Muscle layer of colon (tissue), 2 donors: ENCODE measurements at regions not wholly inside any gene's neighbourhood (a gene's known extent, or its start where the extent isn't known, plus 50 kb on each side); places are given as distances from the start of the nearest gene placed in this dataset.

ENCODE experiments used
- H3K27ac ChIP-seq: one replicate; pipeline ENCODE4 v1.7.0; 2013; ENCODE audit warnings: low read depth, mild to moderate bottlenecking, low read length, moderate library complexity
- H3K27me3 ChIP-seq, 2 donors: one replicate each; pipeline ENCODE4 v1.7.0; 2013; ENCODE audit warnings: low read length in 2 of 2, mild to moderate bottlenecking in 2 of 2; ENCODE audit not compliant: insufficient read depth in 2 of 2, control insufficient read depth in 1 of 2
- H3K36me3 ChIP-seq: one replicate; pipeline ENCODE4 v1.7.0; 2013; ENCODE audit warnings: mild to moderate bottlenecking, low read length; ENCODE audit not compliant: insufficient read depth
- H3K4me1 ChIP-seq: one replicate; pipeline ENCODE4 v1.7.0; 2013; ENCODE audit warnings: mild to moderate bottlenecking, low read length; ENCODE audit not compliant: insufficient read depth
- H3K4me3 ChIP-seq, 2 donors: one replicate each; pipeline ENCODE4 v1.7.0; 2013; ENCODE audit warnings: low read length in 2 of 2, low read depth in 1 of 2, mild to moderate bottlenecking in 1 of 2, moderate library complexity in 1 of 2
- H3K9ac ChIP-seq: one replicate; pipeline ENCODE4 v1.7.0; 2013; ENCODE audit warnings: low read length
- H3K9me3 ChIP-seq: one replicate; pipeline ENCODE4 v1.7.0; 2013; ENCODE audit warnings: mild to moderate bottlenecking, low read length
- donor health status: abdominal sarcoma.
- donor health status: Adenocarcinoma of cecum.

DNA sequence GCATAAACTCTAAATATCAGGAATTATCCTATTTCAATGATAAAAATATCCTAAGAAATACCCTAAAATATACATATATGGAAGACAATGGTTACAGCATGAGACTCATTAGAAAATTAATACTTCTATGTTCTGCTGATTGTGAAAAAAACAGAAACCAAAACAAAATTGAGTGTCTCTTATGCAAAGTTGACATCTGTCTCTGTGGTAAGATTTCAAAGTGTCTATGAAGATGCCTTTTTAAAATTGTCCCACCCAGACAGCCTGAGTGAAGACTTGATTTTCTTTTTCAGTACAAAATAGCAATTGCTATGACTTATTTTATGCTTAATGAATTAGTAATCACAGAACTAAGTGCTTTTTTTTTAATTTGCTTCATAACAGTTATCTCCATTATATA is 1368.4 kb upstream of the LRRTM1 start:
- no peaks in the 10 kb centered on the region for H3K4me1 ChIP-seq
- H3K9ac ChIP-seq, result no peak overlapping the region
- no peaks in the 10 kb centered on the region for H3K27me3 ChIP-seq
- H3K27ac ChIP-seq, result no peak overlapping the region
- no peaks in the 10 kb centered on the region for H3K36me3 ChIP-seq
- no peaks in the 10 kb centered on the region for H3K9me3 ChIP-seq
- H3K4me3 ChIP-seq, result no peak overlapping the region

DNA sequence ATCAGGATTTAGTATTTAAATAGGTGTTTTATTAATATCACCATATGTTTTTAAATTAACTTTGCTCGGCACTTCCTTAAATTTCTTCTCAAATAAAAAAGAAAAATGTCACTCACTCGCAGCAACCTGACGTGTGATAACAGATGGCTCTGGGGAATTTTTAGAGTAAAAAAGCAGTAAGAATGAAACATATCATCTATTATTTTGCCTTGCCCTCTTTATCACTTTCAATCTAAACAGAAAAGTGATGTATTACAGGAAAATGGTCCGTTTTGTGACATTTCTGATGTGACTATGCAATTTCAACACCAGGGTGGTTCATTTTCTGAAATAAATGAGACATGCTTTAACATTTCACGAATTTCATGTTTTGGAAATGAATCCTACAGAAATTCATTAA is 1368.0 kb upstream of the LRRTM1 start:
- H3K36me3 ChIP-seq, result no peaks in the 10 kb centered on the region
- no peaks in the 10 kb centered on the region for H3K4me1 ChIP-seq
- H3K27me3 ChIP-seq, result no peaks in the 10 kb centered on the region
- no peak overlapping the region for H3K9ac ChIP-seq
- no peak overlapping the region for H3K27ac ChIP-seq
- no peaks in the 10 kb centered on the region for H3K9me3 ChIP-seq
- no peak overlapping the region for H3K4me3 ChIP-seq

DNA sequence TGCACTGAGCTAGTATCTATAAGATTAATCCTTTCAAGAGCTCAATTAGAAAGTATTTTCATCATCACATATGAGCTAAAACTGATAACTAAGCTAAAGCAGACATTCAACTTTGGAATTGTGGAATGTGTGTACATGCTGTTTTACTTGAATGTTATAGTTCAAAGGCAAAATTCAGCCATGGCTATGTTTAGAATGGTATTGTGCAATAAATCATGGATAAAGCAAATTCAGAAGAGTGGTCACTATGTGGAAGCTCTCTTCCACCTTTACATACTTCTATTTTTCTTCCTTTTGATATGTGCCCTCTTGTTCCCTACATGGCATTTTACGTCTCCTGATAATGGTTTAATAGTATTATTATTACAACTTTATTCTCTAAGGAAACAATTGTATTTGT is 1366.3 kb upstream of the LRRTM1 start:
- Histone ChIP-seq H3K27me3 (no peaks in the 10 kb centered on the region), H3K9me3 (no peaks in the 10 kb centered on the region), H3K9ac (no peak overlapping the region), H3K36me3 (no peaks in the 10 kb centered on the region), H3K4me1 (no peaks in the 10 kb centered on the region), H3K27ac (no peak overlapping the region), H3K4me3 (no peak overlapping the region)

DNA sequence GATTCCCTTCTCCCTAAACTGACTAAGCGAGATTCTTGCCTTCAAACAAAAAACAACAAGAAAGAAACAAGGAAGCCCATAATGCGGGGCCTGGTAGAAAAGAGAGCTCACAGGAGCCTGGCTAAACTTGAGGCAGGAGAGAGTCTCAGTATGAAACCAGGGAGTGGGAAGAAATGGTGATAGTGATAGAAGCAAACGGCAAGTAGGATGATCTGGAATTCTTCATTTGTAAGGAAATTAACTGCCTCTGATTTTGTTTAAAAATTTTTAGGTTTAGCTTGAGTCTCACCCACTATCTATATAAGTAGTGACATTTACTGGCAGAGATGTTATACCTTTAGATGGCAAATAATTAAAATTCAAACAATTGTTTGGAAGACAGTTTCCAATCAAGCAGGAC is 1356.5 kb upstream of the LRRTM1 start:
- no peak overlapping the region for H3K27ac ChIP-seq

DNA sequence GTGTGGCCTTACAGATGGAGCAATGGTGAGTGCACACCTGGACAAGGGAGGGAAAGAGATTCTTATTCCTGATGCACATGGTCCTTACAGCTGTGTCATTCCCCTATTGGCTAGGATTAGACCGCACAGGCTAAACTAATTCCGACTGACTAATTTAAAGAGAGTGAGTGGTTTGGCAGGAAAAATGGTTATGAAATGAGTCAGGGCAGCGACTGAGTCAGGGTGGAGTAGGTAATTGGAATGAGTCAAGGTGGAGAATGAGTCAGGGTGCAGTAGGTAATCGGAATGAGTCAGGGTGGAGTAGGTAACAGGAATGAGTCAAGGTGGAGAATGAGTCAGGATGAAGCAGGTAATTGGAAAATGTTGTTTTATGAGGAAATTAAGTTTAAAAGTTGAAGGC is 1353.7 kb upstream of the LRRTM1 start:
- Histone ChIP-seq H3K9me3 (no peaks in the 10 kb centered on the region), H3K27ac (no peak overlapping the region), H3K4me1 (no peaks in the 10 kb centered on the region), H3K9ac (no peak overlapping the region), H3K27me3 (no peaks in the 10 kb centered on the region), H3K36me3 (no peaks in the 10 kb centered on the region), H3K4me3 (no peak overlapping the region)

More for the DNA sequence above, 1356.5 kb upstream of the LRRTM1 start:
- Histone ChIP-seq H3K36me3 (no peaks in the 10 kb centered on the region), H3K9me3 (no peaks in the 10 kb centered on the region), H3K4me1 (no peaks in the 10 kb centered on the region), H3K27me3 (no peaks in the 10 kb centered on the region), H3K9ac (no peak overlapping the region), H3K4me3 (no peak overlapping the region)

DNA sequence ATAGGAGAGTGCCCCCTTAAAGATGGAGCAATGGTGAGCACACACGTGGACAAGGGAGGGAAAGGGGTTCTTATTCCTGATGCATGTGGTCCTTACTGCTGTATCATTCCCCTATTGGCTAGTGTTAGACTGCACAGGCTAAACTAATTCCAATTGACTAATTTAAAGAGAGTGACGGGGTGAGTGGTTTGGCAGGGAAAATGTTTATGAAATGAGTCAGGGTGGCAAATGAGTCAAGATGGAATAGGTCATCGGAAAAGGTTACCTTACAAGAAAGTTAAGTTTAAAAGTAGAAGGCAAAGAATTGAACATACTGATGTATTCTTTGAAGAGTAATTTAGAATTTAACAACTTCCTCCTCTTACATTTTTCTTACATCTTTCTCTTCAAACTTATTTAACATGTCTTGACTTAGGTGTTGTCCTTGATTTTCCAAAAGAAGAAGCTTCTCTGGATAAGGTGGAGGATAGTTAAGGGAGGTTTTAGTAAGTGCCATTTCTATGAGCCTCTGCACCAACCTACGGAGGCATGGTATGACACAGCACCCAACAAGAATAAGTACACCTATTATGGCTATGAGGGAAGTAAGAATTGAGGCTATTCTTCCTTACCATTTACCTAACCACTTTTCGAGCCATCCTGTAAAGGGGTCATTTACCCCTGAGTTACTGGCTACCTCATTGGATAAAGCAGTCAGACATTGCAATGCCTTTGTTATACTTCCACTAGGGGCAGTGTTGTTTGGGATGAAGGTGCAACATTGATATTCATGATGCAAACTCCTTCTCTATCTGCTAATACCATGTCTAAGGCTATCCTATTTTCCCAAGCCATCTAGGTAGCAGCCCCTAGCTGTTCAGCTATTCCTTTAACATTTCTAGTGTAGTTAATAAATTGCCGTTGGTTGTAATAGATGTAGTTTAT is 1345.8 kb upstream of the LRRTM1 start:
- no peaks in the 10 kb centered on the region for H3K36me3 ChIP-seq
- no peaks in the 10 kb centered on the region for H3K4me1 ChIP-seq
- H3K27me3 ChIP-seq, result no peaks in the 10 kb centered on the region
- no peak overlapping the region for H3K9ac ChIP-seq
- H3K9me3 ChIP-seq, result no peaks in the 10 kb centered on the region
- H3K4me3 ChIP-seq, result no peak overlapping the region
- no peak overlapping the region for H3K27ac ChIP-seq

DNA sequence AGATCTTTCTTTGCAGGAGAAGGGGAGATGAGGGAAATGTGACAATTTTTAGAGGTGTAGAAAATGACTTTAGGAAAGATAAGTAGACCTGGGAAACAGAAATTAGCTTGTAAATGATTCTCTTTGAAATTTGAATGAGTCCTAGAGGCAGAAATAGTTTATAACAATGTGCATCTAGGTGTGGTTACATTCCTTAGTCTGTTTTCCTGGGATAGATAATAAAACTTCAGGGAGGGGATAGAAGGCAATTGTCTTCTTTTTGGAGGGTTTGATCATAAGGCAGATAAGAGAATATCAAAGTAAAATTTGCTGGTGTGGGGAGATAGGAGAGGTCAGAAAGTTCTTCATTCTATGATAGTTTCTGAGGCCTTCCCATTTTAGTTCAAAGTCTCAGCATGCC is 1344.3 kb upstream of the LRRTM1 start:
- no peaks in the 10 kb centered on the region for H3K27me3 ChIP-seq
- H3K36me3 ChIP-seq, result no peaks in the 10 kb centered on the region
- H3K9me3 ChIP-seq, result no peaks in the 10 kb centered on the region
- H3K4me1 ChIP-seq, result no peaks in the 10 kb centered on the region
- no peak overlapping the region for H3K27ac ChIP-seq
- H3K4me3 ChIP-seq, result no peak overlapping the region
- H3K9ac ChIP-seq, result no peak overlapping the region

DNA sequence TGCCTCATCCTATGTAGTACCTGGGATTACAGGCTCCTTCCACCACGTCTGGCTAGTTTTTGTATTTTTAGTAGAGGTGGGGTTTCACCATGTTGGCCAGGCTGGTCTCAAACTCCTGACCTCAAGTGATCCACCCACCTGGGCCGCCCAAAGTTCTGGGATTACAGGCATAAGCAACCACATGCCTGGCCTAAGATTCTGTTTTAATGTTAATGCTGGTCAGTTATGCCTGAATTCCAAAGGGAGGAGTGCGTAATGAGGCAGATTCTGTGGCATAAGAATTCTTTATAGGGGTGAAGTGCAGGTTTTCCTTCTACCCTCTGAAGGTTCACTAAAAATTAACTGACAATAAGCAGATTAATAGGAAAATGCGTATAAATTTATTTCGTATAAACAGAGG is 1343.8 kb upstream of the LRRTM1 start:
- H3K4me1 ChIP-seq, result no peaks in the 10 kb centered on the region
- H3K9ac ChIP-seq, result no peak overlapping the region
- no peaks in the 10 kb centered on the region for H3K9me3 ChIP-seq
- no peak overlapping the region for H3K27ac ChIP-seq
- no peaks in the 10 kb centered on the region for H3K36me3 ChIP-seq
- H3K4me3 ChIP-seq, result no peak overlapping the region
- H3K27me3 ChIP-seq, result no peaks in the 10 kb centered on the region

DNA sequence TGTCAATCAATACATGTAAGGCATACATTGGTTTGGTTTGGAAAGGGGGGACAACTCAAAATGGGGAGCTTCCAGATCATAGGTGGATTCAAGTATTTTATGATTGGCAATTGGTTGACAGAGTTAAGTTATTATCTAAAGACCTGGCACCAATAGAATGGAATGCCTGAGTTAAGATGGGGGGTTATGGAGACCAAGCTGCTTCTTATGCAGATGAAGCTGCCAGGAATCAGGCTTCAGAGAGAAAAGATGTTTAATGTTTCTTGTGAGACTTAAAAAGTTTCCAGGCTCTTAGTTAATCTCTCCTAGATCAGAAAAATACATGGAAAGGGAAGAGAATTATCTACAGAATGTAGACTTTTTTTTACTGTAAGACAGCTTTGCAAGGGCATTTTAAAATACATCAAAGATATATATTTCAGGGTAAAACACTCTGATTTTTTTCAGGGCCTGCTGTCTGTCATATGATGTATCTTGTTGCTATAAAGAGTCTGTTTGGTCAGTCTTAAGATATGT is 1343.2 kb upstream of the LRRTM1 start:
- H3K27me3 ChIP-seq, result no peaks in the 10 kb centered on the region
- H3K4me3 ChIP-seq, result no peak overlapping the region
- H3K4me1 ChIP-seq, result no peaks in the 10 kb centered on the region
- no peak overlapping the region for H3K27ac ChIP-seq
- H3K36me3 ChIP-seq, result no peaks in the 10 kb centered on the region
- no peaks in the 10 kb centered on the region for H3K9me3 ChIP-seq
- H3K9ac ChIP-seq, result no peak overlapping the region

DNA sequence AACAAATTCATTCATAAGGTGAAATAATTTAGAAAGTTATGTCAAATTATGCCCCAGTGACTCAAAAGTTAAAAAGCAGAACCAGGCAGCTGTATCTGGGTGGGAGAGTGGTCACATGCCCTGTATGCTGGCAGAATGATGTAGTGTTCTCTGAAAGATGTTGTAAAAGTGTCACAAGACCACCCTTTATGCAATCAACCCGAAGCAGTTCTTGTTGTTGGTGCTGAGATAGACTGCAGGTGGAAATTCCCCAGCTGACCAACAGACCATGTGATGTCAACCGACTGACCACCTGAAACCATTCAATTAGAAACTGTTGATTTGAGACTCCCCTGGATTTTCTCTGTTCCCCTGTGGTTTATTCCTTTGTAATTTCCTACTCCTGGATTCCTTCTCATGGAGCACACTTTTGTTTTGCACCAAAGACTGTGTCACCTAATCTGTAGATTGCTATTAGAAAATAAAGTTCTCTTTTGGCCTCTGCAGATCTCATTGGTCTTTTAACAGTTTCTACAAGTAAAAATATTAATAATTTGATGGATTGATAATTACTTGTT is 1341.3 kb upstream of the LRRTM1 start:
- Histone ChIP-seq H3K4me1 (no peaks in the 10 kb centered on the region), H3K4me3 (no peak overlapping the region), H3K36me3 (no peaks in the 10 kb centered on the region), H3K9me3 (no peaks in the 10 kb centered on the region), H3K27ac (no peak overlapping the region), H3K9ac (no peak overlapping the region), H3K27me3 (no peaks in the 10 kb centered on the region)

DNA sequence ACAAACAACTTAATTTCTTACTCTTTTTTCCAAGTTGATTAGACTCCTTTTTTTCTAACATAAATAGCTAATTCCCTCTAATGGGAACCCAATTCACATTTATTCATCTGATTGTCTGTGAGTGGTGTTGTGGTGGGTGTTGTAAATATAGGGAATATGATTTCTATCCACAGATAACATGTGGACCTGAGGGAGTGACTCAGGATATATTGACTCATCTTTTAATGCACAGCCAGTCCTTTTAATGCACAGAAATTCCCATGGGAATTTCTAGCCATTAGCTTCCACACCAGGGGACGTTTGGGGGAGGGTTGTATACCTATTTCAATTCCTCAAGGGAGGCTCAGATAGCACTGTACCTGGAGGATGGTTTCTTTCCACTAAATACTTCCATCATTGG is 1339.6 kb upstream of the LRRTM1 start:
- Histone ChIP-seq H3K9ac (no peak overlapping the region), H3K4me3 (no peak overlapping the region), H3K4me1 (no peaks in the 10 kb centered on the region), H3K9me3 (no peaks in the 10 kb centered on the region), H3K36me3 (no peaks in the 10 kb centered on the region), H3K27ac (no peak overlapping the region), H3K27me3 (no peaks in the 10 kb centered on the region)

DNA sequence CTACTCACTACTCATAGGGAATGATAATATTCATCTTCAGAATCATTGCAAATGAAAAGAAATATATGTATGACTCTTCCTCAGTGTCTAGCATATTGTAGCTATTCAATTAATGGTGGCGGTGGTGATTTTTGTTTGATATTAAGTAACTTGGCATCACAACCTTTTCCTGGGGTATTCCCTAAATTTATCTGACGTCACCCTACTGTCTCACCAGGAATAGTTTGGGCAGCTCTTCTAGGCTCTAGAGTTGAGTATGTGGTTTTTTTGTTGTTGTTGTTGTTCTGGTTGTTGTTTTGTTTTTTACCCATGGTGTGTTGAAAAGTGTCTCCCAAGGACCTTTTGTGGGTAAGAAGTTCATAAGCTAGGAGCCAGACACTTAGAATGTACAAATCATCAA is 1320.3 kb upstream of the LRRTM1 start:
- Histone ChIP-seq H3K9ac (no peak overlapping the region), H3K9me3 (no peaks in the 10 kb centered on the region), H3K36me3 (no peaks in the 10 kb centered on the region), H3K4me1 (no peaks in the 10 kb centered on the region), H3K27ac (no peak overlapping the region), H3K27me3 (no peaks in the 10 kb centered on the region), H3K4me3 (no peak overlapping the region)
